Stomach (tissue), 8 donors: ENCODE measurements at regions not wholly inside any gene's neighbourhood (a gene's known extent, or its start where the extent isn't known, plus 50 kb on each side); places are given as distances from the start of the nearest gene placed in this dataset.

Source experiments
- DNase-seq, 2 donors: peaks; one replicate each; pipeline versions ENCODE4 v3.0.0 to v3.0.0-alpha.2; 2013 to 2019
- H3K27ac ChIP-seq, 5 donors: fragments of 200-600 bp in 4 of 5; sonication (generic) in 4 of 5; one replicate each; pipeline ENCODE4 v1.5.1; 2013 to 2019; ENCODE audit warnings: mild to moderate bottlenecking in 1 of 5, moderate library complexity in 1 of 5
- H3K27me3 ChIP-seq, 3 donors: fragments of 200-600 bp; sonication (generic); one replicate each; pipeline ENCODE4 v1.5.1; 2017 to 2019; ENCODE audit warnings: mixed run types in 1 of 3
- H3K36me3 ChIP-seq, 4 donors: fragments of 200-600 bp; sonication (generic); 1 replicate in 3 of 4; 2 replicates in 1 of 4; pipeline ENCODE4 v1.5.1; 2016 to 2019
- H3K4me1 ChIP-seq, 4 donors: fragments of 200-600 bp; sonication (generic); one replicate each; pipeline ENCODE4 v1.5.1; 2016 to 2019
- H3K4me3 ChIP-seq, 4 donors: fragments of 200-600 bp; sonication (generic) in 3 of 4; one replicate each; pipeline ENCODE4 v1.5.1; 2016 to 2019; ENCODE audit warnings: mild to moderate bottlenecking in 1 of 4
- H3K9me3 ChIP-seq, 4 donors: fragments of 200-600 bp; sonication (generic); one replicate each; pipeline ENCODE4 v1.5.1; 2016 to 2019
- CTCF ChIP-seq, 7 experiments: fragments of 450-650 bp in 4 of 7; fragments of 200-600 bp in 3 of 7; sonication (generic) in 3 of 7; IDR thresholded peaks; one replicate each; pipeline ENCODE4 v1.5.1; 2016 to 2019; ENCODE audit warnings: antibody characterized with exemption in 7 of 7, control low read depth in 2 of 7, mild to moderate bottlenecking in 1 of 7
- EP300 ChIP-seq: sonication (generic); formaldehyde crosslinking; IDR thresholded peaks from one replicate; pipeline ENCODE4 v1.6.1; 2017; ENCODE audit warnings: antibody characterized with exemption
- POLR2A ChIP-seq, 4 donors: fragments of 450-650 bp; IDR thresholded peaks; one replicate each; pipeline ENCODE4 v1.6.1; 2016; ENCODE audit warnings: antibody characterized with exemption in 4 of 4, control low read depth in 2 of 4, mild to moderate bottlenecking in 1 of 4, moderate library complexity in 1 of 4
- POLR2AphosphoS5 ChIP-seq, 3 donors: sonication (generic); formaldehyde crosslinking; IDR thresholded peaks; one replicate each; pipeline ENCODE4 v1.6.1; 2016; ENCODE audit warnings: antibody characterized with exemption in 3 of 3
- whole genome bisulfite sequencing, 5 donors: extraction: QIAGEN DNeasy Blood & Tissue Kit in 3 of 5; methylation state at CpG; one replicate each; pipeline versions ENCODE4 v1.1.5 to v1.1.7; 2013 to 2018; 5-methylcytosine and 5-hydroxymethylcytosine counted together
- intact Hi-C: fragments of 100-400 bp; cut with DNase I; formaldehyde crosslinking; loops from one replicate; pipeline ENCODE4 v1.15.1; 2023; ENCODE audit warnings: low total_unique reads
- donor health status: healthy with polysubstance abuse.
- donor health status: Bipolar disorder and iron deficiency.
- donor health status: healthy.

GRCh38 chr5:156230887-156231286 lies 96.1 kb upstream of the SGCD start:
- H3K27ac ChIP-seq, result no peak overlapping the region
- intact Hi-C loops, result no loop called here

GRCh38 chr5:156232251-156232869 lies 94.6 kb upstream of the SGCD start:
- DNase-seq, result no peak
- Histone ChIP-seq H3K27ac (no peak overlapping the region), H3K4me1 (no peaks in the 10 kb centered on the region), H3K36me3 (no peaks in the 10 kb centered on the region), H3K4me3 (no peak overlapping the region), H3K27me3 (no peaks in the 10 kb centered on the region), H3K9me3 (peaks cover 0 to 6% (median 0%) of the 10 kb centered on the region in 4 donors)
- WGBS, 5 donors, result 81 to 94% (median 86%) methylated on average over 3 of the region's 3 CpGs
- TF ChIP-seq POLR2A (IDR thresholded peaks at IDR 0.05) (no peak), EP300 (no peak), POLR2AphosphoS5 (IDR thresholded peaks at IDR 0.05) (no peak), CTCF (IDR thresholded peaks at IDR 0.05) (no peak)
- intact Hi-C loops, result no loop called here

More at GRCh38 chr5:156230887-156231286, 96.1 kb upstream of the SGCD start:
- H3K27me3 ChIP-seq, result no peaks in the 10 kb centered on the region
- H3K4me3 ChIP-seq, result no peak overlapping the region
- peaks cover 0 to 6% (median 0%) of the 10 kb centered on the region in 4 donors for H3K9me3 ChIP-seq
- H3K36me3 ChIP-seq, result no peaks in the 10 kb centered on the region
- no peaks in the 10 kb centered on the region for H3K4me1 ChIP-seq
- 68 to 81% (median 76%) methylated on average over 4 of the region's 4 CpGs for WGBS, 5 donors
- DNase-seq, result no peak
- TF ChIP-seq POLR2A (IDR thresholded peaks at IDR 0.05) (no peak), EP300 (no peak), CTCF (IDR thresholded peaks at IDR 0.05) (no peak), POLR2AphosphoS5 (IDR thresholded peaks at IDR 0.05) (no peak)

- WGBS, 5 donors, result 81 to 94% (median 90%) methylated on average over 6 of the region's 6 CpGs
- Histone ChIP-seq H3K9me3 (no peaks in the 10 kb centered on the region), H3K36me3 (no peaks in the 10 kb centered on the region), H3K4me1 (no peaks in the 10 kb centered on the region), H3K4me3 (no peak overlapping the region), H3K27ac (no peak overlapping the region), H3K27me3 (no peaks in the 10 kb centered on the region)
- intact Hi-C loops, result no loop called here
- no peak for TF ChIP-seq EP300
- DNase-seq, result no peak
These were observed 89.6 kb upstream of the SGCD start for GRCh38 chr5:156237361-156237760.

GRCh38 chr5:156239800-156240199 lies 87.2 kb upstream of the SGCD start:
- H3K36me3 ChIP-seq, result no peaks in the 10 kb centered on the region
- intact Hi-C loops, result no loop called here
- TF ChIP-seq CTCF (IDR thresholded peaks at IDR 0.05) (no peak), POLR2A (IDR thresholded peaks at IDR 0.05) (no peak), EP300 (no peak), POLR2AphosphoS5 (IDR thresholded peaks at IDR 0.05) (no peak)
- H3K27ac ChIP-seq, result no peak overlapping the region
- H3K9me3 ChIP-seq, result no peaks in the 10 kb centered on the region
- DNase-seq, result no peak
- no peak overlapping the region for H3K4me3 ChIP-seq
- no peaks in the 10 kb centered on the region for H3K27me3 ChIP-seq
- no peaks in the 10 kb centered on the region for H3K4me1 ChIP-seq
- 27 to 58% (median 47%) methylated on average over 2 of the region's 2 CpGs for WGBS, 5 donors

GRCh38 chr5:156240414-156240813 lies 86.5 kb upstream of the SGCD start:
- DNase-seq, result no peak
- intact Hi-C loops, result no loop called here
- 57 to 71% (median 62%) methylated on average over 3 of the region's 3 CpGs for WGBS, 5 donors
- Histone ChIP-seq H3K36me3 (no peaks in the 10 kb centered on the region), H3K27me3 (no peaks in the 10 kb centered on the region), H3K27ac (no peak overlapping the region), H3K4me1 (no peaks in the 10 kb centered on the region), H3K9me3 (no peaks in the 10 kb centered on the region), H3K4me3 (no peak overlapping the region)
- TF ChIP-seq CTCF (IDR thresholded peaks at IDR 0.05) (no peak), POLR2A (IDR thresholded peaks at IDR 0.05) (no peak), POLR2AphosphoS5 (IDR thresholded peaks at IDR 0.05) (no peak), EP300 (no peak)
